A549 (cell line): ENCODE measurements at regions not wholly inside any gene's neighbourhood (a gene's known extent, or its start where the extent isn't known, plus 50 kb on each side); places are given as distances from the start of the nearest gene placed in this dataset.

Experiments
- ATAC-seq, 2 experiments: fragments of 200-7000 bp in 1 of 2; fragments of >200 bp in 1 of 2; cut with Nextera tagmentation in 1 of 2; cut with Tn5 transposase in 1 of 2; 3 replicates each; pipeline versions ENCODE4 v1.8.0 to v1.9.1; 2018 to 2020; ENCODE audit warnings: mild to moderate bottlenecking in 1 of 2, moderate library complexity in 1 of 2
- CTCF ChIA-PET: fragments of 300-600 bp; sonication (Branson Sonifier 250); formaldehyde crosslinking; extraction: SDS; loops from one replicate; lab custom pipeline; 2021; ENCODE audit warnings: antibody characterized with exemption, inconsistent platforms; lab: Yijun Ruan, JAX
- POLR2A ChIA-PET: fragments of 350-600 bp; formaldehyde crosslinking; extraction: SDS; loops from one replicate; lab custom pipeline; 2021; ENCODE audit warnings: antibody characterized with exemption, inconsistent platforms; lab: Yijun Ruan, JAX
- DNase-seq, 2 experiments: peaks; one replicate each; pipeline versions ENCODE4 v3.0.0 to v3.0.0-alpha.2; 2011 to 2016; ENCODE audit warnings: low read depth in 1 of 2, low spot score in 1 of 2
- FAIRE-seq: peaks from 2 replicates; lab custom pipeline; 2011; peaks lifted over from hg19 to GRCh38; lab: Jason Lieb, UNC
- H3K27ac ChIP-seq, 2 experiments: fragments of >200 bp; sonication (Bioruptor Twin); formaldehyde crosslinking; 3 replicates each; pipeline ENCODE4 v1.5.1; 2016 to 2017
- H3K4me1 ChIP-seq: fragments of >200 bp; sonication (Bioruptor Twin); formaldehyde crosslinking; 3 replicates; pipeline ENCODE4 v1.6.1; 2016
- H3K4me2 ChIP-seq: fragments of >200 bp; sonication (Bioruptor Twin); formaldehyde crosslinking; 3 replicates; pipeline ENCODE4 v1.6.1; 2016
- H3K4me3 ChIP-seq: fragments of >200 bp; sonication (Bioruptor Twin); formaldehyde crosslinking; 3 replicates; pipeline ENCODE4 v1.5.1; 2016
- H3K9me3 ChIP-seq: fragments of >200 bp; sonication (Bioruptor Twin); formaldehyde crosslinking; 3 replicates; pipeline ENCODE4 v1.6.1; 2016
- BCL3 ChIP-seq: fragments of >200 bp; sonication (Bioruptor Twin); formaldehyde crosslinking; IDR thresholded peaks from 3 replicates; pipeline ENCODE4 v1.6.1; 2016
- CBX2 ChIP-seq: fragments of 200-600 bp; sonication (generic); IDR thresholded peaks from 2 replicates; pipeline ENCODE4 v1.6.1; 2016; ENCODE audit warnings: low read depth, mild to moderate bottlenecking, borderline replicate concordance
- CHD2 ChIP-seq: fragments of 150-350 bp; IDR thresholded peaks from 2 replicates; pipeline ENCODE4 v1.6.1; 2014; ENCODE audit warnings: low read length; ENCODE audit not compliant: partially characterized antibody
- E2F6 ChIP-seq: IDR thresholded peaks from 2 replicates; pipeline ENCODE4 v1.6.1; 2012; ENCODE audit warnings: low read depth, borderline replicate concordance
- EHMT2 ChIP-seq: fragments of 200-600 bp; sonication (generic); IDR thresholded peaks from 2 replicates; pipeline ENCODE4 v1.6.1; 2016; ENCODE audit warnings: antibody characterized with exemption, low read depth, mild to moderate bottlenecking, moderate library complexity
- ELK1 ChIP-seq: fragments of 150-350 bp; IDR thresholded peaks from 2 replicates; pipeline ENCODE4 v1.6.1; 2014; ENCODE audit warnings: low read depth, mild to moderate bottlenecking, low read length
- EP300 ChIP-seq, 2 experiments: fragments of >200 bp; sonication (Bioruptor Twin); formaldehyde crosslinking; IDR thresholded peaks; 2 replicates in 1 of 2; 3 replicates in 1 of 2; pipeline ENCODE4 v1.6.1; 2016 to 2017
- FOSB ChIP-seq: fragments of 250-450 bp; sonication (Bioruptor Pico); IDR thresholded peaks from 2 replicates; pipeline ENCODE4 v1.5.0; 2020; ENCODE audit warnings: mild to moderate bottlenecking, moderate library complexity
- FOSL2 ChIP-seq, 2 experiments: fragments of 450-650 bp in 1 of 2; fragments of >200 bp in 1 of 2; sonication (Bioruptor Twin) in 1 of 2; formaldehyde crosslinking; IDR thresholded peaks; 2 replicates each; pipeline versions ENCODE4 v1.5.0 to v1.6.1; 2016 to 2020; ENCODE audit warnings: mild to moderate bottlenecking in 1 of 2, moderate library complexity in 1 of 2
- FOXS1 ChIP-seq: fragments of 250-450 bp; sonication (Bioruptor Pico); IDR thresholded peaks from 2 replicates; pipeline ENCODE4 v1.5.0; 2020; ENCODE audit warnings: mild to moderate bottlenecking, moderate library complexity
- HMGXB4 ChIP-seq: fragments of 250-450 bp; sonication (Bioruptor Pico); IDR thresholded peaks from 2 replicates; pipeline ENCODE4 v1.5.0; 2021; ENCODE audit warnings: mild to moderate bottlenecking, moderate library complexity, borderline replicate concordance
- HOXA7 ChIP-seq: fragments of 250-450 bp; sonication (Bioruptor Pico); IDR thresholded peaks from 2 replicates; pipeline ENCODE4 v1.5.0; 2020; ENCODE audit warnings: mild to moderate bottlenecking, moderate library complexity
- HOXB5 ChIP-seq: fragments of 250-450 bp; sonication (Bioruptor Pico); IDR thresholded peaks from 2 replicates; pipeline ENCODE4 v1.5.0; 2020; ENCODE audit warnings: mild to moderate bottlenecking, moderate library complexity
- MAX ChIP-seq: IDR thresholded peaks from 2 replicates; pipeline ENCODE4 v1.6.1; 2012
- MAZ ChIP-seq: fragments of 150-350 bp; IDR thresholded peaks from 2 replicates; pipeline ENCODE4 v1.6.1; 2014; ENCODE audit warnings: antibody characterized with exemption, low read depth, low read length, borderline replicate concordance
- MYC ChIP-seq: IDR thresholded peaks from 2 replicates; pipeline ENCODE4 v1.6.1; 2012; ENCODE audit warnings: mild to moderate bottlenecking, inconsistent platforms, low read length, improper control_type of control experiment, borderline replicate concordance
- NR3C1 ChIP-seq: fragments of >200 bp; sonication (Bioruptor Twin); formaldehyde crosslinking; IDR thresholded peaks from 3 replicates; pipeline ENCODE4 v1.6.1; 2017
- RAD21 ChIP-seq, 2 experiments: fragments of >200 bp in 1 of 2; sonication (Bioruptor Twin) in 1 of 2; formaldehyde crosslinking in 1 of 2; IDR thresholded peaks in 1 of 2; conservative IDR thresholded peaks in 1 of 2; 2 replicates in 1 of 2; 3 replicates in 1 of 2; pipeline ENCODE4 v1.6.1; 2012 to 2018; ENCODE audit warnings: inconsistent platforms in 1 of 2
- REST ChIP-seq: fragments of 200-600 bp; sonication (generic); IDR thresholded peaks from 2 replicates; pipeline ENCODE4 v1.6.1; 2016; ENCODE audit warnings: antibody characterized with exemption, mild to moderate bottlenecking, moderate library complexity
- RFX5 ChIP-seq: fragments of 450-650 bp; IDR thresholded peaks from 2 replicates; pipeline ENCODE4 v1.7.1; 2014; ENCODE audit warnings: antibody characterized with exemption, mild to moderate bottlenecking, moderate library complexity
- SMC3 ChIP-seq: fragments of >200 bp; sonication (Bioruptor Twin); formaldehyde crosslinking; IDR thresholded peaks from 3 replicates; pipeline ENCODE4 v1.6.1; 2018; ENCODE audit warnings: inconsistent platforms
- SREBF2 ChIP-seq: fragments of 450-650 bp; IDR thresholded peaks from 2 replicates; pipeline ENCODE4 v1.6.1; 2014; ENCODE audit warnings: mild to moderate bottlenecking, moderate library complexity
- TP53 ChIP-seq: fragments of 250-450 bp; sonication (Bioruptor Pico); IDR thresholded peaks from 2 replicates; pipeline ENCODE4 v1.5.0; 2021; ENCODE audit warnings: mild to moderate bottlenecking, moderate library complexity
- ZFP36 ChIP-seq: fragments of 450-650 bp; IDR thresholded peaks from 2 replicates; pipeline ENCODE4 v1.6.1; 2014; ENCODE audit warnings: borderline replicate concordance; ENCODE audit not compliant: partially characterized antibody
- ZNF302 ChIP-seq: fragments of 250-450 bp; sonication (Bioruptor Pico); IDR thresholded peaks from 2 replicates; pipeline ENCODE4 v1.9.0; 2021; ENCODE audit warnings: inconsistent platforms, mild to moderate bottlenecking, moderate library complexity
- WGBS: methylation state at CpG from one replicate; pipeline ENCODE4 v1.1.6; 2017; ENCODE audit errors: missing lambda C conversion rate; 5-methylcytosine and 5-hydroxymethylcytosine counted together

- no peak for DNase-seq
- Histone ChIP-seq H3K4me1 (no peaks in the 10 kb centered on the region), H3K4me3 (no peak overlapping the region), H3K27ac (no peak overlapping the region), H3K9me3 (no peaks in the 10 kb centered on the region), H3K4me2 (no peak overlapping the region)
- ChIA-PET CTCF (no interaction called here), POLR2A (no interaction called here)
- FAIRE-seq: no peak
- no peak for ATAC-seq
- 79% methylated on average over 8 of the region's 8 CpGs for WGBS
- no peak for TF ChIP-seq HMGXB4 (CRISPR knock-in tag)
- TF ChIP-seq CBX2: no peak
- TF ChIP-seq ELK1: no peak
- TF ChIP-seq ZFP36: no peak
- TF ChIP-seq HOXB5 (CRISPR knock-in tag): no peak
- no peak for TF ChIP-seq RFX5
- no peak for TF ChIP-seq TP53 (CRISPR knock-in tag)
- no peak for TF ChIP-seq HOXA7 (CRISPR knock-in tag)
- TF ChIP-seq RAD21 (conservative IDR thresholded peaks at IDR 0.05 in 1 of 2, IDR thresholded peaks at IDR 0.05 in 1 of 2): no peak
Measured at GRCh38 chr16:79794941-79795340, 194.4 kb upstream of the MAF start.

GRCh38 chr16:79792664-79793351 is 192.3 kb upstream of the MAF start:
- ATAC-seq (no peak), DNase-seq (no peak), FAIRE-seq (no peak)
- CTCF ChIA-PET: no interaction called here
- no peaks in the 10 kb centered on the region for H3K4me1 ChIP-seq
- no peak overlapping the region for H3K4me2 ChIP-seq
- TF ChIP-seq CHD2 (no peak), SMC3 (no peak), BCL3 (no peak), FOSB (CRISPR knock-in tag) (no peak), REST (no peak), CBX2 (no peak), NR3C1 (no peak), EHMT2 (no peak), ZNF302 (no peak), EP300 (IDR thresholded peaks at IDR 0.05) (no peak), MAX (no peak), MYC (no peak), MAZ (no peak), FOXS1 (CRISPR knock-in tag) (no peak), E2F6 (no peak), FOSL2 (IDR thresholded peaks at IDR 0.05) (no peak), FOSL2 (CRISPR knock-in tag; IDR thresholded peaks at IDR 0.05) (no peak), SREBF2 (no peak), TP53 (CRISPR knock-in tag) (no peak)
- no peak overlapping the region for H3K27ac ChIP-seq
- WGBS: 56% methylated on average over 10 of the region's 10 CpGs
- H3K4me3 ChIP-seq: no peak overlapping the region
- POLR2A ChIA-PET: no interaction called here
- H3K9me3 ChIP-seq: no peaks in the 10 kb centered on the region
